ENCODE measurements at regions not wholly inside any gene's neighbourhood (a gene's known extent, or its start where the extent isn't known, plus 50 kb on each side); places are given as distances from the start of the nearest gene placed in this dataset.

GRCh38 chr3:40593351-40593750 lies 68.6 kb downstream of the ZNF621 start:
- Histone ChIP-seq H3K27me3 (ENCODE audit: insufficient read depth, low read length, poor library complexity, severe bottlenecking) (peaks cover 41% of the 10 kb centered on the region), H3K4me3 (ENCODE audit: low read length, poor library complexity, severe bottlenecking) (no peak overlapping the region), H2AFZ (ENCODE audit: low read length) (no peak overlapping the region), H3F3A (ENCODE audit: low read depth) (no peaks in the 10 kb centered on the region), H3K9me2 (replicated peaks; ENCODE audit: low read depth, low read length) (no peaks in the 10 kb centered on the region), H4K20me1 (ENCODE audit: insufficient read depth, low read length, poor library complexity, severe bottlenecking) (no peaks in the 10 kb centered on the region), H3K9ac (ENCODE audit: low read depth, low read length, poor library complexity, severe bottlenecking) (no peak overlapping the region), H3K79me2 (ENCODE audit: insufficient read depth, low read length) (no peaks in the 10 kb centered on the region), H3K4me1 (ENCODE audit: insufficient read depth, low read length, poor library complexity, severe bottlenecking) (peaks cover 15% of the 10 kb centered on the region), H3K4me2 (ENCODE audit: low read depth, low read length, poor library complexity, severe bottlenecking) (no peak overlapping the region), H3K36me3 (ENCODE audit: insufficient read depth, low read length) (no peaks in the 10 kb centered on the region), H3K9me3 (ENCODE audit: insufficient read depth, low read depth, low read length) (no peaks in the 10 kb centered on the region)
- TF ChIP-seq EZH2phosphoT487 (IDR thresholded peaks at IDR 0.05; ENCODE audit: borderline replicate concordance) (no peak), CTCF (conservative IDR thresholded peaks at IDR 0.05; ENCODE audit: low read length) (no peak)

GRCh38 chr3:40597441-40597840 lies 72.7 kb downstream of the ZNF621 start:
- Histone ChIP-seq H2AFZ (ENCODE audit: low read length) (no peak overlapping the region), H3K9me2 (replicated peaks; ENCODE audit: low read depth, low read length) (no peaks in the 10 kb centered on the region), H3F3A (ENCODE audit: low read depth) (no peaks in the 10 kb centered on the region), H3K4me2 (ENCODE audit: low read depth, low read length, poor library complexity, severe bottlenecking) (no peak overlapping the region), H4K20me1 (ENCODE audit: insufficient read depth, low read length, poor library complexity, severe bottlenecking) (no peaks in the 10 kb centered on the region), H3K9me3 (ENCODE audit: insufficient read depth, low read depth, low read length) (no peaks in the 10 kb centered on the region), H3K4me1 (ENCODE audit: insufficient read depth, low read length, poor library complexity, severe bottlenecking) (no peaks in the 10 kb centered on the region), H3K4me3 (ENCODE audit: low read length, poor library complexity, severe bottlenecking) (no peak overlapping the region), H3K79me2 (ENCODE audit: insufficient read depth, low read length) (no peaks in the 10 kb centered on the region), H3K36me3 (ENCODE audit: insufficient read depth, low read length) (no peaks in the 10 kb centered on the region), H3K9ac (ENCODE audit: low read depth, low read length, poor library complexity, severe bottlenecking) (no peak overlapping the region), H3K27me3 (ENCODE audit: insufficient read depth, low read length, poor library complexity, severe bottlenecking) (peaks cover 22% of the 10 kb centered on the region)
- no peak for TF ChIP-seq CTCF (conservative IDR thresholded peaks at IDR 0.05; ENCODE audit: low read length)
- TF ChIP-seq EZH2phosphoT487 (IDR thresholded peaks at IDR 0.05; ENCODE audit: borderline replicate concordance) = no peak

- peaks cover 13% of the 10 kb centered on the region for H3K27me3 ChIP-seq (ENCODE audit: insufficient read depth, low read length, poor library complexity, severe bottlenecking)
- no peaks in the 10 kb centered on the region for H3K36me3 ChIP-seq (ENCODE audit: insufficient read depth, low read length)
- TF ChIP-seq EZH2phosphoT487 (IDR thresholded peaks at IDR 0.05; ENCODE audit: borderline replicate concordance) = no peak
- TF ChIP-seq CTCF (conservative IDR thresholded peaks at IDR 0.05; ENCODE audit: low read length) = no peak
- no peaks in the 10 kb centered on the region for H3K79me2 ChIP-seq (ENCODE audit: insufficient read depth, low read length)
- H3K4me2 ChIP-seq (ENCODE audit: low read depth, low read length, poor library complexity, severe bottlenecking) = no peak overlapping the region
- no peaks in the 10 kb centered on the region for H3F3A ChIP-seq (ENCODE audit: low read depth)
- no peaks in the 10 kb centered on the region for H3K4me1 ChIP-seq (ENCODE audit: insufficient read depth, low read length, poor library complexity, severe bottlenecking)
- H2AFZ ChIP-seq (ENCODE audit: low read length) = no peak overlapping the region
- no peaks in the 10 kb centered on the region for H4K20me1 ChIP-seq (ENCODE audit: insufficient read depth, low read length, poor library complexity, severe bottlenecking)
- H3K9ac ChIP-seq (ENCODE audit: low read depth, low read length, poor library complexity, severe bottlenecking) = no peak overlapping the region
- H3K9me2 ChIP-seq (replicated peaks; ENCODE audit: low read depth, low read length) = no peaks in the 10 kb centered on the region
- H3K9me3 ChIP-seq (ENCODE audit: insufficient read depth, low read depth, low read length) = no peaks in the 10 kb centered on the region
- no peak overlapping the region for H3K4me3 ChIP-seq (ENCODE audit: low read length, poor library complexity, severe bottlenecking)
These were observed 73.6 kb downstream of the ZNF621 start for GRCh38 chr3:40598338-40598737.

Data from Loucy (cell line).